Uterus (tissue), 3 donors: ENCODE measurements at regions not wholly inside any gene's neighbourhood (a gene's known extent, or its start where the extent isn't known, plus 50 kb on each side); places are given as distances from the start of the nearest gene placed in this dataset.

Experiments used
- DNase-seq, 2 donors: peaks; one replicate each; pipeline ENCODE4 v3.0.0-alpha.2; 2019 to 2020
- H3K27ac ChIP-seq, 2 donors: fragments of 200-600 bp; sonication (generic); 1 replicate in 1 of 2; 2 replicates in 1 of 2; pipeline ENCODE4 v1.5.1; 2016 to 2018
- H3K27me3 ChIP-seq, 2 donors: fragments of 200-600 bp; sonication (generic); one replicate each; pipeline ENCODE4 v1.5.1; 2018 to 2019; ENCODE audit warnings: control low read depth in 1 of 2
- H3K36me3 ChIP-seq, 2 donors: fragments of 200-600 bp; sonication (generic); one replicate each; pipeline ENCODE4 v1.5.1; 2019; ENCODE audit warnings: control low read depth in 1 of 2
- H3K4me1 ChIP-seq, 2 donors: fragments of 200-600 bp; sonication (generic); one replicate each; pipeline ENCODE4 v1.5.1; 2018 to 2019; ENCODE audit warnings: control low read depth in 1 of 2
- H3K4me3 ChIP-seq, 2 donors: fragments of 200-600 bp; sonication (generic); 1 replicate in 1 of 2; 2 replicates in 1 of 2; pipeline ENCODE4 v1.5.1; 2018 to 2019; ENCODE audit warnings: mild to moderate bottlenecking in 1 of 2
- H3K9me3 ChIP-seq, 2 donors: fragments of 200-600 bp; sonication (generic); one replicate each; pipeline ENCODE4 v1.5.1; 2019; ENCODE audit warnings: control low read depth in 1 of 2
- CTCF ChIP-seq, 4 experiments: fragments of 200-600 bp in 2 of 4; fragments of 450-650 bp in 2 of 4; sonication (generic) in 2 of 4; IDR thresholded peaks; one replicate each; pipeline ENCODE4 v1.5.1; 2016 to 2019; ENCODE audit warnings: antibody characterized with exemption in 4 of 4, mild to moderate bottlenecking in 2 of 4, moderate library complexity in 1 of 4
- POLR2A ChIP-seq, 2 donors: fragments of 450-650 bp; IDR thresholded peaks; one replicate each; pipeline ENCODE4 v1.6.1; 2016; ENCODE audit warnings: antibody characterized with exemption in 2 of 2, mild to moderate bottlenecking in 1 of 2, moderate library complexity in 1 of 2
- intact Hi-C: fragments of 100-400 bp; cut with DNase I; formaldehyde crosslinking; loops from one replicate; pipeline ENCODE4 v1.15.1; 2023; ENCODE audit warnings: low total_unique reads
- donor health status: DM: yes; HTN: yes; CAD: no.

GRCh38 chr5:107296572-107296971, 374.2 kb downstream of the EFNA5 start:
- intact Hi-C loops, result no loop called here
- Histone ChIP-seq H3K27me3 (no peaks in the 10 kb centered on the region), H3K4me3 (no peak overlapping the region), H3K36me3 (no peaks in the 10 kb centered on the region), H3K27ac (no peak overlapping the region), H3K9me3 (no peaks in the 10 kb centered on the region), H3K4me1 (no peaks in the 10 kb centered on the region)
- no peak for DNase-seq
- no peak for TF ChIP-seq POLR2A (IDR thresholded peaks at IDR 0.05)
- TF ChIP-seq CTCF (IDR thresholded peaks at IDR 0.05), result no peak

DNA sequence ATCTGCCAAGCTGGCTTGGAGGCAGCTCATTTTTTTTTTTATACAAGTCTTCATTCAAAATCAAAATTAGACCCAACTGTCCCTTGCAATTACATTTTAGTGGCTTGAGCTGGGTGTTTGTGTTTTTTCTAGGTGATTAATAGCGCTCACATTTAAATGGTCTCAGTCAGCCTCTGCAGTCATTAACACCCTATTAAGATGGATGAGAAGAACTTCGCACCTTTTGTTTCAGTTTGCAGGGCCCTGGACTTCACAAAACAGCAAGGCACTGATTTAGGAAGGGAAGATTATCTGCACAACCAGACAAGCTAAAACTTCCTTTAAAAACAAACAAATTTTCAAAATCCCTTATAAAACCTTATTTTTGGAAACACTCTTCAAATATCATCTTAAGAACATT, 374.8 kb downstream of the EFNA5 start:
- intact Hi-C loops, result no loop called here
- H3K4me1 ChIP-seq, result no peaks in the 10 kb centered on the region
- no peak overlapping the region for H3K4me3 ChIP-seq
- TF ChIP-seq POLR2A (IDR thresholded peaks at IDR 0.05) (no peak), CTCF (IDR thresholded peaks at IDR 0.05) (no peak)
- H3K9me3 ChIP-seq, result no peaks in the 10 kb centered on the region
- no peak for DNase-seq
- no peaks in the 10 kb centered on the region for H3K36me3 ChIP-seq
- no peaks in the 10 kb centered on the region for H3K27me3 ChIP-seq
- H3K27ac ChIP-seq, result no peak overlapping the region

DNA sequence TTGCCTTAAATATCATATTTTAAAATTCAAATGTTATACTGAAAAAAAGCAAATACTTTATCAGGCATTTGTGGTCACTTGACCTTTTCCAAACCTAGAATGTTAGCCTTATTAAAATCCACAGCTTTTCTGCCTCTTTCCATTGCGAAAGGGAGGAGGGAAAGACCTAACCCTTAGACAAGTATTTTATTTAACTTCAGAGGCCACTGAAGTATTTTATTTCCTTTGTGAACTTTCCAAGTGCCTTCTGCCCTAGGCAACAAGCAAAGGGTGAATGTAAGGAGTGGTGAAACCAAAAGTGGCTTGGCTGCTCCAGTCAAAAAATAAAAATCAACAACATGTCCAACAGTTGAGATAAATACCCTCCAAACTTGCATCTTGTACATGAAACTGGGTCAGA, 376.1 kb downstream of the EFNA5 start:
- Histone ChIP-seq H3K27ac (no peak overlapping the region), H3K9me3 (no peaks in the 10 kb centered on the region), H3K36me3 (no peaks in the 10 kb centered on the region), H3K27me3 (no peaks in the 10 kb centered on the region), H3K4me3 (no peak overlapping the region), H3K4me1 (no peaks in the 10 kb centered on the region)
- no peak for DNase-seq
- intact Hi-C loops, result no loop called here
- TF ChIP-seq CTCF (IDR thresholded peaks at IDR 0.05) (no peak), POLR2A (IDR thresholded peaks at IDR 0.05) (no peak)

GRCh38 chr5:107294211-107294550, 376.6 kb downstream of the EFNA5 start:
- Histone ChIP-seq H3K9me3 (no peaks in the 10 kb centered on the region), H3K27me3 (no peaks in the 10 kb centered on the region), H3K36me3 (no peaks in the 10 kb centered on the region), H3K4me1 (no peaks in the 10 kb centered on the region), H3K4me3 (no peak overlapping the region), H3K27ac (no peak overlapping the region)
- DNase-seq, result no peak
- no peak for TF ChIP-seq POLR2A (IDR thresholded peaks at IDR 0.05)
- TF ChIP-seq CTCF (IDR thresholded peaks at IDR 0.05), result no peak
- intact Hi-C loops, result no loop called here

- no peak overlapping the region for H3K27ac ChIP-seq
- no peaks in the 10 kb centered on the region for H3K27me3 ChIP-seq
- DNase-seq, result no peak
- no peaks in the 10 kb centered on the region for H3K36me3 ChIP-seq
- intact Hi-C loops, result no loop called here
- H3K4me3 ChIP-seq, result no peak overlapping the region
- no peaks in the 10 kb centered on the region for H3K4me1 ChIP-seq
- TF ChIP-seq CTCF (IDR thresholded peaks at IDR 0.05) (no peak), POLR2A (IDR thresholded peaks at IDR 0.05) (no peak)
- no peaks in the 10 kb centered on the region for H3K9me3 ChIP-seq
These were observed 377.1 kb downstream of the EFNA5 start for GRCh38 chr5:107293541-107294210.
